DMS53 (cell line): ENCODE measurements at regions not wholly inside any gene's neighbourhood (a gene's known extent, or its start where the extent isn't known, plus 50 kb on each side); places are given as distances from the start of the nearest gene placed in this dataset.
A peak's percentile ranks its signal among the peaks of the same experiment; 100 is the strongest.
"Not testable (repeated sequence)": the region's sequence is repeated elsewhere in the genome, so short reads cannot be mapped to it uniquely, and the experiment has no call there.

Source experiments
- DNase-seq: peaks from one replicate; lab custom pipeline; 2025; lab: John Stamatoyannopoulos, UW

- DNase-seq: not testable (repeated sequence)
Observed at GRCh38 chr12:64552510-64552909, 57.8 kb upstream of the RASSF3 start.

DNA sequence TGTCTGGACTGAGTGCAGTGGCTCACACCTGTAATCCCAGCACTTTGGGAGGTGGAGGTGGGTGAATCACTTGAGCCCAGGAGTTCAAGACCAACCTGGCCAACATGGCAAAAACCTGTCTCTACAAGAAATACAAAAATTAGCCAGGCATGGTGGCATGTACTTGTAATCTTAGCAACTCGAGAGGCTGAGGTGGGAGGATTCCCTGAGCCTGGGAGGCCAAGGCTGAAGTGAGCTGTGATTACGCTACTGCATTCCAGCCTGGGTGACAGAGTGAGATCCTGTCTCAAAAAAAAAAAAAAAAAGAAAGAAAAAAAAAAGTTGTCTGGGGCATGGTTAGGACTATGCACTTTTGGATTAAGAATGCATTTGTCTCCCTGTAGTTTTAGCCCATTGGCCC lies 56.6 kb upstream of the RASSF3 start:
- not testable (repeated sequence) for DNase-seq

DNA sequence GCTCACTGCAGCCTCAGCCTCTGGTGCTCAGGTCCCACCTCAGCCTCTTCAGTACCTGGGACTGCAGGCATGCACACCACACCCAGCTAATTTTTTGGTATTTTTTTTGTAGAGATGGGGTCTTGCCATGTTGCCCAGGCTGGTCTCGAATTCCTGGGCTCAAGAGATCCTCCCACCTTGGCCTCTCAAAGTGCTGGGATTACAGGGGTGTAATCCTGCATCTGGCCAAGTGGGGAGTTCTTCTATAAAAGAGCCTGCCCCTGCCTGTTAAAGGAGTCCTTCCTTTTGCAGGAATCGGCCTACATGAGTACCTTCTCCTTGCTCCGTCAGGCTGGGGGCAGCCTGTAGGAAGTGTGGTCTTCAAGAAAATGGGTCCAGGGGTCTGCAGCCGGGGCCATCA lies 54.1 kb upstream of the RASSF3 start:
- peak; percentile 18 for DNase-seq

- no peak for DNase-seq
Observed at GRCh38 chr12:64558754-64559153, 51.5 kb upstream of the RASSF3 start.

GRCh38 chr12:64560396-64561301 lies 49.6 kb upstream of the RASSF3 start:
- DNase-seq: peak; percentile 71
